Panc1 (cell line): ENCODE measurements at regions not wholly inside any gene's neighbourhood (a gene's known extent, or its start where the extent isn't known, plus 50 kb on each side); places are given as distances from the start of the nearest gene placed in this dataset.

Source experiments
- CTCF ChIP-seq: fragments of 450-650 bp; IDR thresholded peaks from 2 replicates; pipeline ENCODE4 v1.5.1; 2017; ENCODE audit warnings: mild to moderate bottlenecking
- POLR2AphosphoS5 ChIP-seq: IDR thresholded peaks from 2 replicates; pipeline ENCODE4 v1.6.1; 2012; ENCODE audit warnings: mild to moderate bottlenecking, low read depth, low read length, moderate library complexity
- REST ChIP-seq, 2 experiments: IDR thresholded peaks; 2 replicates each; pipeline ENCODE4 v1.6.1; 2011 to 2012; ENCODE audit warnings: low read depth in 2 of 2, control low read depth in 1 of 2, low read length in 1 of 2, mild to moderate bottlenecking in 1 of 2, moderate library complexity in 1 of 2; ENCODE audit not compliant: insufficient read depth in 1 of 2

GRCh38 chr5:105565531-105565930, 2002.9 kb upstream of the NUDT12 start:
- TF ChIP-seq CTCF: no peak
- TF ChIP-seq REST (IDR thresholded peaks at IDR 0.05; ENCODE audit: insufficient read depth in 1 of 2, low read depth in 2 of 2, low read length in 1 of 2): no peak
- no peak for TF ChIP-seq POLR2AphosphoS5
